ENCODE measurements at regions not wholly inside any gene's neighbourhood (a gene's known extent, or its start where the extent isn't known, plus 50 kb on each side); places are given as distances from the start of the nearest gene placed in this dataset.

DNA sequence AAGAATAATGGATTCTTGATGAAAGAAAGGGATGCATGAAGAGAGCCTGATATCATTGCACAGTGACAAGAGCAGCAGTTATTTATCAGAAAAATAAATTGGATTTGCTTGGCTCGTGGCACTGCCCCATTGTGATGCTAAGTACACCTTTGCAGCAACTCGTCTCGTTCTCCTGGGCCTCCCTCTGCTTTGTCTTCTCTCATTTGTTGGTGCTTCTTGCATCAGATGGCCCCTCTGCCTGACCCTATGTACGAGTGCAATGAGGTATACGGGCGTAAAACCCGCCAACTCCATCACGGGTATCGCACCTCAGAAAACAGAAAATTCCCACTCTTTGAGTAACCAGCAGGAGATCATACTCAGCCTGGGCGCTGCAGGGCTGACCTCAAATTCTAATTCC is 107.2 kb upstream of the C10orf90 start:
- ATAC-seq (ENCODE audit: poor library complexity) (no peak), DNase-seq (no peak)
- intact Hi-C loops (cut with DNase I), result no loop called here

- no peak for ATAC-seq (ENCODE audit: poor library complexity)
- intact Hi-C loops (cut with DNase I), result no loop called here
- DNase-seq, result no peak
These were observed 111.1 kb upstream of the C10orf90 start for GRCh38 chr10:126781450-126782216.

DNA sequence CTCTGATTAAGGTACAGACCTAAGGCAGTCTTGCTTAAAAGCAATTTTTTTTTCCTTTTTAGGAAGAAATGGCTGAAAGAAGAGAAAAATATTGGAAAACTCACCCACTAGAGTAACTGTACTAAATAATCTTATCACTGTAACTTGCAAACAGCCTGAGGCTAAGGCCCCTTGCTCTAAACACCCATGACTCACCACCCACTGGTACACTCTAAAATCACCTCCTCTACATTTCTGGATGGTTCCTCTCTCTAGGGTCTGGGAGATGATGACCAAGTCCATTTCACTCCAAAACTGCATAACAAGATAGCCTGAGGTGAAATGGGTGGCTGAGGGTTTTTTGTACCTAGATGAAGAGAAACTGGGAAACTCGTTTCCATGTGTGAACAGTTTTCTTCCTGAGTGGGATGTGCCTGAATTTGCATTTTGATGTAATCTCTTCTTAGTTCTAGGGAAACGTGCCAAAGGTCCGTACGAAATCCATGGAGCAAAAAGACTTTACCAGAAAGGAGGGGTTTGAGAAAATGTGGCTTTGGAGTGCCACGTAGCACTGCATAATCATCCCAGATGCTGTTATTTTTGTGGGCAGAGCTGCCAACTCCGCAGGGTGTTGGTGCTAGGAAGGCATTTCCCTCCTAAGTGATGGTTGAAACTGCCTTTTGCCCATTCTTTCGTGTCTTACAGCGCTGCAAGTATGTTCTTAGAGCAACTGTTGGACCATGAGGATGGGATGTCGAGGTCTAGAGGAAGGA is 113.5 kb upstream of the C10orf90 start:
- DNase-seq (no peak), ATAC-seq (ENCODE audit: poor library complexity) (no peak)
- intact Hi-C loops (cut with DNase I), result no loop called here

DNA sequence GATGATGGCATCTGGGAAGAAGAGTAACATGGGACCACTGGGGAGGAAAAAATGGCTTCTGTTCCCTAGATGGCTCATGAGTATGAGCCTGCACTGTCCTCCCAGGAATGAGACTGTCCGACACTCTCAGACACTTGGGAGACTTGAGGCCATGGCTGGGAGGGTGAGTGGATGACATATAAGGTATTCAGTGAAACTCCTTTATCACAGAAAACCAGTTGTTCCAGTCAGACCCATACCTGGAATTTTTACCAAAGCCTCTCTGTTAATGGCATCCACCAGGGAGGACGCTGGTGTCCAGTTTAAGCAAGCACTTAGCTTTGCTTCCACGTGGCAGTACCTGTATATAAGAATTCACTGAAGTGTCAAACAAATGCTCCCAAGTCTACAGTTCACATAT is 116.7 kb upstream of the C10orf90 start:
- no peak for DNase-seq
- intact Hi-C loops (cut with DNase I), result no loop called here
- ATAC-seq (ENCODE audit: poor library complexity), result no peak

GRCh38 chr10:126795318-126795717 is 109.9 kb upstream of the DOCK1 start:
- no peak for DNase-seq
- no peak for ATAC-seq (ENCODE audit: poor library complexity)
- intact Hi-C loops (cut with DNase I), result no loop called here

DNA sequence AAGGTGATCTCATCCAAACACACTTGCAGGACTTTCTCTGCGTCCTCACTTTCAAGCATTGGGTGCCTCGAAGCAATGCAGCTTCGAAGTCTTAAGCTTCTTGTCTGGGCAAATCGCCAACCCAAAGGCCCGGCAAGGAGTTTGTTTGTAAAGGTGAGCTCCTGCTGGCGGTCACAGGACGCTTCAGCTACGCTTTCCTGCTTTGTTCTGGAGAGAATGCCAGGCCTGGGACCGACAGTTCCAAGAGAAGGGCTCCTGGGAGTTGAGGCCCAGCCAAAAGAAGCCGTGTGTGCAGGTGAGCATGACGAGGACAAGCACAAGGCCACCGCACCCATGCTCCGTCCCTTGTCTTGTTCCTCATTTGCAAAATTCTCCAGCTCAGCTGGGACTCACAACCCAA is 106.6 kb upstream of the DOCK1 start:
- intact Hi-C loops (cut with DNase I), result no loop called here
- ATAC-seq (ENCODE audit: poor library complexity) (no peak), DNase-seq (no peak)

DNA sequence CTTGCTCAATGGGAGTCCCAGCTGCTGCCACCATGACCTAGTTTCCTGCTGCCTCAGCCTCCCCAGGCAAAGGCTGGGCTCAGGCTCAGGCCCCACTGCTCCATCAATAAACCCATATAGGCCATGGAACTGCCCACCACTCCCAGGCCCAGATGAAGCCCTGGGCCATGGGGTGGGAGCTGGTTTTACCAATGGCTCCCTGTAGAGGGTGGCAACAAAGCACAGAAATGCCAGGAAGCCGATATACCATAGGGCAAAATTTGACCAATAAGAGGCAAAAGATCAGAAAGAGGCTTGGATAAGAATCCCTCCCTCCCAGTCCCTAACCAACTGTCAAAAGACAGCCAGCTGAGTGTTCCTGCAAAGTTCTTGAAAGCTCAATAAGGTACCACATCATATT is 101.8 kb upstream of the DOCK1 start:
- no peak for DNase-seq
- intact Hi-C loops (cut with DNase I), result no loop called here
- ATAC-seq (ENCODE audit: poor library complexity), result no peak

DNA sequence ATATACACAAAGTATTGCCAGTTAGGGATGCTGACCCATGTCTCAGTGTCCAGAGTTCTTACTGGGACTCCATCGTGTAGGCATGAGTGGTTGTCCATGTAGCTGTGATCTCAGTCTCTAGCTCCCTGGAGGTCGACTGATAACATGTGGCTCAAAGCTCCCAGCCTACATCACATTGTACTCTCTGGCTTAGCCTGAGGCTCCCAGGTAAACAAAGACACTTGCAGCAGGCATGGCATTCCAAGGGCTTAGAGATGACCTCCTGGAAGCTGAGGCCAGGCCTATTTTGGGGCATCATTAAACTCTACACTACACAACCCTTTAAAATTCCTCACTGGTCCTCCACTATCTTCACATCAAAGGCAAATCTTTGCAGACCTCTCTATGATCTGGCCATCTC is 100.8 kb upstream of the DOCK1 start:
- DNase-seq, result no peak
- intact Hi-C loops (cut with DNase I), result no loop called here
- no peak for ATAC-seq (ENCODE audit: poor library complexity)

DNA sequence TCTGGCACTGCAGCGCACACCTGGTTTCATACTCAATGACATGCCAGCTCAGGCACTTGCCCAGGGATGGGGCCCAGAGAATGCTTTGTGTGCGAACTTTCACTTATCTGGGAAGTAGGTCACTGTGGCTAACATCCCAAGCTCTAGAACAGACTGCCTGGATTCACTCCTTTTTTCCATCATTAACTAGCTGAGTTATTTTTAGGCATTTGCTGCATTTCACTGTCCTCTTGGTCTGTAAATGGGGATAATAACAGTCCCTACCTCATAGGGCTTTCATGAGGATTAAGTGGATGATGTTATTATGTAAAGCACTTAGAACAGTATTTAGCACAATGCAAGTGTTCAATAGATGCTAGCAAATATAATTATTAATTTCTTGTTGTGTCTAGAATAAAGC is 98.7 kb upstream of the DOCK1 start:
- DNase-seq (no peak), ATAC-seq (ENCODE audit: poor library complexity) (no peak)
- intact Hi-C loops (cut with DNase I), result no loop called here

DNA sequence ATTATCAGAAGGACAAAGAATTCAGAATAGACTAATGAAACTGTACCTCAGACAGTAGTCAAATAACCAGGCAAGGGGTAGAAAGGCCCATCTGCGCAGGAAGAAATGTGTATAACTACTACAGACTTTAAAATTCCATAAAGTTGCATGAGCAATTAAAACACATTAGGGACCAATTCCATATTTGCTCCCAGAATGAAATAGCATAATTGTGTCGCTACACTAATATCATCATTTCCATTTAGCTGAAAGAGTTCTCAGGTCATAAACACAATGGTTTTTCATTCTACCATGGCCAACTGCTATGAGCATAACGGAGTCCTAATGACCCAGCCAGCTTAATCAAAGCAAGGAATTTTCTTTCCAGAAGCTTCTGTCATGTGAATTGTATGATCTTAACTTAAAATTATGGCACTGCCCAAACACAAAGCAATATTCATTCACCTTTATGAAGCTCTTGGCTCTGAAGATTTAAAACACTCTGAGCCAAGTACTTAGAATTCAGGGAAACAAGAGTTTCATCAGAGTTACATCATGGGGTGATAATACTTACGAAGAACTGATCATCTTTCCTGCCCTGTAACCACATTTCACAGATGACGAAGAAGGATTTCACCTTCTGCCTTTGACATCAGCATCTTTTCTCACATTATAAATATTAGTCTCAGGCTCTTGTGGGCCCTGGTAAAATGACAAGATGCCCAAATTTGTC is 98.1 kb upstream of the DOCK1 start:
- ATAC-seq (ENCODE audit: poor library complexity) (no peak), DNase-seq (no peak)
- intact Hi-C loops (cut with DNase I), result no loop called here

GRCh38 chr10:126808103-126808502 is 97.1 kb upstream of the DOCK1 start:
- no peak for ATAC-seq (ENCODE audit: poor library complexity)
- intact Hi-C loops (cut with DNase I), result no loop called here
- no peak for DNase-seq

DNA sequence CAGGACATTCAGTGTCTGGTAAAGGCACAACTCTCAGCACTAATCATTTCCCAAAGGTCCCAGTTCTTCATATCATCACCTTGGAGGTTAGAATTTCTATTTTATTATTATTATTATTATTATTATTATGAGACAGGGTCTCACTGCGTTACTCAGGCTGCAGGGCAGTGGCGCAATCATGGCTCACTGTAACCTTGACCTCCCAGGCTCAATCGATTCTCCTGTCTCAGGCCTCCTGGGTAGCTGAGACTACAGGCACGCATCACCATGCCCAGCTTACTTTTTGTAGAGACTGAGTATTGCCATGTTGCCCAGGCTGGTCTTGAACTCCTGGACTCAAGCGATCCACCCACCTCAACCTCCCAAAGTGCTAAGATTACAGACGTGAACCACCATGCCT is 91.8 kb upstream of the DOCK1 start:
- no peak for ATAC-seq (ENCODE audit: poor library complexity)
- intact Hi-C loops (cut with DNase I), result no loop called here
- DNase-seq, result no peak

- intact Hi-C loops (cut with DNase I), result no loop called here
- no peak for ATAC-seq (ENCODE audit: poor library complexity)
- no peak for DNase-seq
These were observed 71.7 kb upstream of the DOCK1 start for GRCh38 chr10:126833542-126833941.

GRCh38 chr10:126836009-126836408 is 69.2 kb upstream of the DOCK1 start:
- intact Hi-C loops (cut with DNase I), result no loop called here
- no peak for DNase-seq

GRCh38 chr10:126838316-126838715 is 66.9 kb upstream of the DOCK1 start:
- no peak for ATAC-seq (ENCODE audit: poor library complexity)
- DNase-seq, result no peak
- intact Hi-C loops (cut with DNase I), result no loop called here

More at GRCh38 chr10:126836009-126836408, 69.2 kb upstream of the DOCK1 start:
- no peak for ATAC-seq (ENCODE audit: poor library complexity)

GRCh38 chr10:126839094-126839761 is 66.0 kb upstream of the DOCK1 start:
- intact Hi-C loops (cut with DNase I), result no loop called here
- ATAC-seq (ENCODE audit: poor library complexity), result no peak
- DNase-seq, result no peak

GRCh38 chr10:126840576-126841135 is 64.6 kb upstream of the DOCK1 start:
- intact Hi-C loops (cut with DNase I), result no loop called here
- ATAC-seq (ENCODE audit: poor library complexity) (no peak), DNase-seq (no peak)

DNA sequence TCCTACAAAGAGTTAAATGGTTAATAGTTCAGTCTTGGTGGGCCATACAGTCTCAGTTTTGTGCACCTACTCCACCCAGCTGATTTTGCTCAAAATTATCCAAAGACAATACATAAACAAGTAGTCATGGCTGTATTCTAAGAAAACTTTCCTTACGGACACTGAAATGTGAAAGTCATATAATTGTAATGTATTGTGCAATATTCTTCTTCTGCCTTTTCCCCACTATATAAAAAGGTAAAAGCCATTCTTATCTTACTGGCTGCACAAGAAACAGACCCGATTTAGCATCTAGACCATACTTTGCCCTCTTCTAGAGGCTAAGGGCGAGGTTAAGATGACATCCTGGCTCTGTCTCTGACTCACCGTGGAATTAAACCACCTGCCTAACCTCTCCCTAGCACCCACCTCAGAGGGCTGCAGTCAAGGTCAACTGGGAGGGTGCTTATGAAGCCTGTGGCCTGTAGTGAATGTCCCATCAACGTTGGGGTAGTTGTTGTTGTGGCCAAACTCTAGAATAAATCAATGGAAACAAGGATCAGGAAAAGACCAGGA is 63.8 kb upstream of the DOCK1 start:
- ATAC-seq (ENCODE audit: poor library complexity), result no peak
- no peak for DNase-seq

DNA sequence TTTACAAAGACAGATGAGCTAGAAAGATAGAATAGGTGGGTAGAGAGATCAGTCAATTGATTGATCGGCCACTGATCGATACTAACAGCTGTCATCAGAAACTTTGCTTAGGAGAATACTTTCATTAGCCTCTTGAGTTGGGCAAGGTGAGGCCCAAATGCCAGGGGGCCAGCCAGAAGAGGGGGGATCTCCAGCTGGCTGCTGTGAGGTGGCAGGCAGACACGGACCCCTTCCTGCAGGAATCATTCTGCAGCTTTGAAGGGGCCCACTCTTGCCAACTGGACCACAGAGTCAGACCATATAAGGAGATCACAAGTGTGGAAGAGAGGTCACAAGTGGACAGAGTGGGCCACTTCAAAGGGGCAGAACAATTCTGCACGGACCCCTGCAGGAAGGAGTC is 62.9 kb upstream of the DOCK1 start:
- no peak for ATAC-seq (ENCODE audit: poor library complexity)

More for the DNA sequence above, 63.8 kb upstream of the DOCK1 start:
- intact Hi-C loops (cut with DNase I), result no loop called here

More for the DNA sequence above, 62.9 kb upstream of the DOCK1 start:
- DNase-seq, result no peak
- intact Hi-C loops (cut with DNase I), result no loop called here

Measured in Right ventricle myocardium superior (tissue), 1 donor.